Hepatocyte (in vitro differentiated cells): ENCODE measurements at regions not wholly inside any gene's neighbourhood (a gene's known extent, or its start where the extent isn't known, plus 50 kb on each side); places are given as distances from the start of the nearest gene placed in this dataset.
"Not testable (repeated sequence)": the region's sequence is repeated elsewhere in the genome, so short reads cannot be mapped to it uniquely, and the experiment has no call there.

Experiments
- DNase-seq: peaks from one replicate; pipeline ENCODE4 v3.0.0-alpha.2; 2016; ENCODE audit warnings: low spot score
- H2AFZ ChIP-seq: fragments of 200-600 bp; sonication (generic); 2 replicates; pipeline ENCODE4 v1.6.0; 2016; ENCODE audit warnings: antibody characterized with exemption, mild to moderate bottlenecking
- H3K27ac ChIP-seq: fragments of 200-600 bp; sonication (generic); 2 replicates; pipeline ENCODE4 v1.5.1; 2016; ENCODE audit warnings: mild to moderate bottlenecking
- H3K27me3 ChIP-seq: fragments of 200-600 bp; sonication (generic); 2 replicates; pipeline ENCODE4 v1.6.1; 2016
- H3K36me3 ChIP-seq: fragments of 200-600 bp; sonication (generic); replicated peaks from 2 replicates; pipeline ENCODE4 v1.5.1; 2016; ENCODE audit warnings: low read depth; ENCODE audit not compliant: insufficient read depth
- H3K4me1 ChIP-seq: fragments of 200-600 bp; sonication (generic); 2 replicates; pipeline ENCODE4 v1.5.1; 2016; ENCODE audit warnings: mild to moderate bottlenecking, moderate library complexity; ENCODE audit not compliant: insufficient read depth
- H3K4me2 ChIP-seq: fragments of 200-600 bp; sonication (generic); 2 replicates; pipeline ENCODE4 v1.6.0; 2016
- H3K4me3 ChIP-seq: fragments of 200-600 bp; sonication (generic); 2 replicates; pipeline ENCODE4 v1.5.1; 2016; ENCODE audit warnings: mild to moderate bottlenecking
- H3K79me2 ChIP-seq: fragments of 200-600 bp; sonication (generic); 2 replicates; pipeline ENCODE4 v1.6.0; 2017; ENCODE audit warnings: mild to moderate bottlenecking
- H3K9me2 ChIP-seq: fragments of 200-600 bp; sonication (generic); replicated peaks from 2 replicates; pipeline ENCODE4 v1.6.0; 2017; ENCODE audit warnings: mild to moderate bottlenecking; ENCODE audit not compliant: insufficient read depth
- H3K9me3 ChIP-seq: fragments of 200-600 bp; sonication (generic); 2 replicates; pipeline ENCODE4 v1.5.1; 2016; ENCODE audit warnings: low read depth, mild to moderate bottlenecking
- H4K20me1 ChIP-seq: fragments of 200-600 bp; sonication (generic); 2 replicates; pipeline ENCODE4 v1.6.0; 2016; ENCODE audit warnings: mild to moderate bottlenecking; ENCODE audit not compliant: insufficient read depth, poor library complexity, severe bottlenecking
- CTCF ChIP-seq: fragments of 200-600 bp; sonication (generic); IDR thresholded peaks from 2 replicates; pipeline ENCODE4 v1.5.1; 2016; ENCODE audit warnings: antibody characterized with exemption, mild to moderate bottlenecking; ENCODE audit not compliant: poor library complexity
- EZH2 ChIP-seq: fragments of 200-600 bp; sonication (generic); IDR thresholded peaks from 2 replicates; pipeline ENCODE4 v1.6.1; 2016; ENCODE audit warnings: antibody characterized with exemption, mild to moderate bottlenecking, borderline replicate concordance
- EZH2phosphoT487 ChIP-seq: fragments of 200-600 bp; sonication (generic); IDR thresholded peaks from one replicate; pipeline ENCODE4 v1.6.1; 2018; ENCODE audit warnings: antibody characterized with exemption, mild to moderate bottlenecking, low read depth, moderate library complexity; ENCODE audit not compliant: unreplicated experiment, severe bottlenecking
- WGBS: methylation state at CpG from one replicate; pipeline ENCODE4 v1.1.6; 2016; ENCODE audit warnings: low lambda C conversion rate; ENCODE audit errors: missing lambda C conversion rate; 5-methylcytosine and 5-hydroxymethylcytosine counted together

DNA sequence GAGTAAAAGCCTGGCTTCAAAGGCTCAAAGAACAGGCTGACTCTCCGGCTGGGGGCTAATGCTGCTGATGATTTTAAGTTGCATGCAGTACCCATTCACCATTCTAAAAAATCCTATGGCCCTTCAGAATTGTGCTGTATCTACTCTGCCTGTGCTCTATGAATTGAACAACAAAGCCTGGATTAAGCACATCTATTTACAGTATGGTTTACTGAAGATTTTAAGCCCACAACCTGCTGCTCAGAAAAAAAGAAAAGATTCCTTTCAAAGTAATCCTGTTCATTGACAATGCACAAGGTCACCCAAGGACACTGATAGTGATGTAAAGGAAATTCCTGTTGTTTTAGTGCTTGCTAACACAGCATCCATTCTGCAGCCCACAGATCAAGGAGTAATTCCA is 84.9 kb upstream of the SFRP2 start:
- no peaks in the 10 kb centered on the region for H3K79me2 ChIP-seq
- no peak overlapping the region for H3K4me3 ChIP-seq
- TF ChIP-seq CTCF, result no peak
- no peak for TF ChIP-seq EZH2phosphoT487
- TF ChIP-seq EZH2, result no peak
- H3K4me2 ChIP-seq, result no peak overlapping the region
- DNase-seq, result no peak
- peaks cover 2% of the 10 kb centered on the region for H3K9me2 ChIP-seq
- H4K20me1 ChIP-seq, result no peaks in the 10 kb centered on the region
- H3K36me3 ChIP-seq, result no peaks in the 10 kb centered on the region
- H3K9me3 ChIP-seq, result no peaks in the 10 kb centered on the region
- no peaks in the 10 kb centered on the region for H3K4me1 ChIP-seq
- WGBS, result 85% methylated on average over 1 of the region's 1 CpG
- no peak overlapping the region for H2AFZ ChIP-seq
- H3K27ac ChIP-seq, result no peak overlapping the region
- no peaks in the 10 kb centered on the region for H3K27me3 ChIP-seq

GRCh38 chr4:153866766-153867165 is 77.9 kb upstream of the SFRP2 start:
- not testable (repeated sequence) for H4K20me1 ChIP-seq, H3K9me2 ChIP-seq, H3K9me3 ChIP-seq, H3K4me3 ChIP-seq, DNase-seq, H3K4me1 ChIP-seq, H2AFZ ChIP-seq, H3K27me3 ChIP-seq, H3K36me3 ChIP-seq, H3K79me2 ChIP-seq, H3K27ac ChIP-seq, H3K4me2 ChIP-seq
- WGBS, result 100% methylated on average over 1 of the region's 1 CpG

GRCh38 chr4:153852501-153852900 is 63.6 kb upstream of the SFRP2 start:
- WGBS, result 91% methylated on average over 1 of the region's 1 CpG
- H3K27ac ChIP-seq, result no peak overlapping the region
- no peaks in the 10 kb centered on the region for H3K9me2 ChIP-seq
- H3K27me3 ChIP-seq, result no peaks in the 10 kb centered on the region
- H3K36me3 ChIP-seq, result no peaks in the 10 kb centered on the region
- TF ChIP-seq EZH2 (no peak), CTCF (no peak), EZH2phosphoT487 (no peak)
- no peaks in the 10 kb centered on the region for H3K4me1 ChIP-seq
- DNase-seq, result no peak
- H2AFZ ChIP-seq, result no peak overlapping the region
- H3K4me3 ChIP-seq, result no peak overlapping the region
- no peaks in the 10 kb centered on the region for H4K20me1 ChIP-seq
- H3K9me3 ChIP-seq, result no peaks in the 10 kb centered on the region
- H3K79me2 ChIP-seq, result no peaks in the 10 kb centered on the region
- H3K4me2 ChIP-seq, result no peak overlapping the region

DNA sequence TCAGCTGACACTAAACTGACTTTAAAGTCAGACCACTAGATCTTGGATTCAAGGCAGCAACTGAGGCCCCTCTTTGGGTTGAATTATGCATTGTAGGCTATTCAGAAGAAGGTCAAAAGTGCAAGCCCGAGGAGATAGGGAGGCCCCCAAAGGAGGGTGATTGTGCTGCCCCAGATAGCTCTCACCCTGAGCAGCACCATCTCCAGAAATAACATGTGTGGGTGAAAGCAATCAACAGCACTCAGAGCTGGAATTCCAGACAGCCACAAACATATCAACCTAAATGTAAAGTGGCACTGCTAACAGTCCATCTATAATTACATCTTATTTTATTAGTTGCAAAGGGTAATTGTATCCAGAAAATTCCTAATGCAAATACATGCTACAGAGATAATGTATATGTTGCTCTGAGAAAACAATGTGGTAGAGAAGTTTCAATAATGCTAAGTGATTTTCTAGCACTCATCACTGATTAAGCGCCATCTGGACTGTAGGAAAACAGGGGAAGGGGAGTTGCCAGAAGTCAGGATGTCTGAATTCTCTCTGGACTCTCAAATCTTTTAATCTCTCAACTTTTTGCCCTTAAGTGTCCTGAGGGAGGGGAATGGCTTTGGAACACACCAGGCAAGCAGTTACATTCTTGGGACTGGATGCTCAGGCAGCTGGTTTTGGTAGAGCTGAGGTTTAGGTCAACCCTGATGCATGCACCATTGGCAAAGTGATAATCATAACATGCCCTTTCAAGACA is 61.8 kb upstream of the SFRP2 start:
- no peaks in the 10 kb centered on the region for H3K9me3 ChIP-seq
- no peak overlapping the region for H3K27ac ChIP-seq
- H3K4me2 ChIP-seq, result no peak overlapping the region
- H3K4me1 ChIP-seq, result no peaks in the 10 kb centered on the region
- DNase-seq, result no peak
- H2AFZ ChIP-seq, result no peak overlapping the region
- WGBS, result 55% methylated on average over 2 of the region's 2 CpGs
- H3K4me3 ChIP-seq, result no peak overlapping the region
- no peaks in the 10 kb centered on the region for H4K20me1 ChIP-seq
- H3K79me2 ChIP-seq, result no peaks in the 10 kb centered on the region
- H3K27me3 ChIP-seq, result no peaks in the 10 kb centered on the region
- H3K36me3 ChIP-seq, result no peaks in the 10 kb centered on the region
- H3K9me2 ChIP-seq, result no peaks in the 10 kb centered on the region
- TF ChIP-seq EZH2phosphoT487 (no peak), CTCF (no peak)
